22Rv1 (cell line): ENCODE measurements at regions not wholly inside any gene's neighbourhood (a gene's known extent, or its start where the extent isn't known, plus 50 kb on each side); places are given as distances from the start of the nearest gene placed in this dataset.

Source experiments
- H3K27ac ChIP-seq: fragments of 450-650 bp; 2 replicates; pipeline ENCODE4 v1.5.1; 2017
- CTCF ChIP-seq: fragments of 450-650 bp; IDR thresholded peaks from 2 replicates; pipeline ENCODE4 v1.5.1; 2017; ENCODE audit warnings: mild to moderate bottlenecking
- ZFX ChIP-seq: fragments of 450-650 bp; IDR thresholded peaks from 2 replicates; pipeline ENCODE4 v1.6.1; 2017; ENCODE audit warnings: antibody characterized with exemption, borderline replicate concordance

- TF ChIP-seq CTCF (no peak), ZFX (no peak)
- H3K27ac ChIP-seq = no peak overlapping the region
Observed at GRCh38 chrY:17053041-17053440, 827.0 kb downstream of the CDY2B start.

GRCh38 chrY:17050374-17050773 lies 829.6 kb downstream of the CDY2B start:
- no peak for TF ChIP-seq CTCF
- TF ChIP-seq ZFX = no peak
- no peak overlapping the region for H3K27ac ChIP-seq

- no peak for TF ChIP-seq CTCF
- TF ChIP-seq ZFX = no peak
- no peak overlapping the region for H3K27ac ChIP-seq
Observed at GRCh38 chrY:17045124-17045523, 834.9 kb downstream of the CDY2B start.

- H3K27ac ChIP-seq = no peak overlapping the region
- TF ChIP-seq CTCF = no peak
- TF ChIP-seq ZFX = no peak
Observed at GRCh38 chrY:17044723-17045122, 835.3 kb downstream of the CDY2B start.

- TF ChIP-seq CTCF = peak; percentile 46
- TF ChIP-seq ZFX = no peak
- no peak overlapping the region for H3K27ac ChIP-seq
Observed at GRCh38 chrY:17044272-17044671, 835.7 kb downstream of the CDY2B start.

- no peak overlapping the region for H3K27ac ChIP-seq
- TF ChIP-seq ZFX (no peak), CTCF (no peak)
Observed at GRCh38 chrY:17038439-17038838, 841.6 kb downstream of the CDY2B start.

- H3K27ac ChIP-seq = no peak overlapping the region
- TF ChIP-seq CTCF (no peak), ZFX (no peak)
Observed at GRCh38 chrY:17018126-17018525, 861.9 kb downstream of the CDY2B start.
